NCI-H82 treated with DMSO at 0.1 percent for 48 hours (cell line): ENCODE measurements at regions not wholly inside any gene's neighbourhood (a gene's known extent, or its start where the extent isn't known, plus 50 kb on each side); places are given as distances from the start of the nearest gene placed in this dataset.

Source experiments
- DNase-seq: peaks from one replicate; lab custom pipeline; 2025; ENCODE audit not compliant: unreplicated experiment; lab: John Stamatoyannopoulos, UW

GRCh38 chr7:10238641-10239040 lies 735.0 kb upstream of the PHF14 start:
- no peak for DNase-seq

GRCh38 chr7:10239695-10240345 lies 733.9 kb upstream of the PHF14 start:
- DNase-seq: no peak

DNA sequence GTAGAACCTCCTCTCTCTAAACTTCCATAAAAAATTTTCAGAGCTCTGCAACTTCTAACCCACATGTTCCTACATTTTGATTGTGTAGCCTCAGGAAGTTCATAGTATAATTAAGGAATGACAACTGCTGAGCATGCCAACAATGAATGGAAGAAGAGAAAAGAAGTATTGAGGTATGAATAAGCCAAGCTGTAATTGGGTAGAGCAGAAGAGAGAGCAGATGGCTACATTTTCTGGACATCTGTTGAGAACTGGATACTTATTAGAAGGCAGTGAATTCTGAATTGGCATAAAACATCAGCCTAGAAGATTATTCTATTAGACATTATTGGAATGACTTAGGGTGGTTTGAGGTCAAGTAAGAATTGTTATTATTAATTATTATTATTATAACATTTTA lies 728.3 kb upstream of the PHF14 start:
- peak; percentile 20 for DNase-seq

GRCh38 chr7:10257438-10257837 lies 716.2 kb upstream of the PHF14 start:
- no peak for DNase-seq

DNA sequence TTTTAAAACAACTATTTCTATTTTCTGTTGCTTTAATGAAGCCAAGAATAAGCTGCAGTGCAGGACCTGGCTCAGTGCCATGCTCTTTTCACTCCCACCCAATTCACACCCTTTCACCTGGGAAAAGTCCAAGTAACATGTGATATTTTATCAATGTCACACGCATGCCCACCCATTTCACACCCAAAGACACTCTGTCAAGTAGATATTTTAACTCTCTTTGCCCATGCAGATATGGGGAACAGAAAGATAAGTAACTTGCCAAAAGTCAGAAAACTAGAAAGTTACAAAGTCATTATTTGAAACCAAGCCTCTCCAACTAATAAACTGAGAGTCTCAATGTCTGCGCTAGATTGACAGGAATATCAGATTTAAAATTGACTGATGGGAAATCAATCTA lies 706.7 kb upstream of the PHF14 start:
- DNase-seq: no peak

DNA sequence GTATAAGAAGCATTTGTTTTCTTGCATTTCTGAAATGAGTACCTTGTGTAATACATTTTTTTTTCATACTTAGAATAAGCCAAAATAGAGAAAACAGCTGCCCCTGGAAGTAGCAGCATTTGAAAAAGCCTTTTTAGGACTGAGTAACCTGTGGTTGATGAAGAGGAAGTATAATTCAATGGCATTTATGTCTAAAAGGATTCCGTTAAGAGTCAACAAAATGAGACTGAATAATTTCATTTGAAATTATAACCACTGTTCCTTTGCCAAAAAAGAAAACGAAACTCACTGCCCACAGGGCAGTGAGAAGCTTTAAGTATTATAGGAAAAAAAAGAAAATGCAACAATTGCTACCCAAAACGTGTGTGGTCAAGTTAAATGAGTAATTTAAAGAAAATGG lies 705.6 kb upstream of the PHF14 start:
- no peak for DNase-seq

DNA sequence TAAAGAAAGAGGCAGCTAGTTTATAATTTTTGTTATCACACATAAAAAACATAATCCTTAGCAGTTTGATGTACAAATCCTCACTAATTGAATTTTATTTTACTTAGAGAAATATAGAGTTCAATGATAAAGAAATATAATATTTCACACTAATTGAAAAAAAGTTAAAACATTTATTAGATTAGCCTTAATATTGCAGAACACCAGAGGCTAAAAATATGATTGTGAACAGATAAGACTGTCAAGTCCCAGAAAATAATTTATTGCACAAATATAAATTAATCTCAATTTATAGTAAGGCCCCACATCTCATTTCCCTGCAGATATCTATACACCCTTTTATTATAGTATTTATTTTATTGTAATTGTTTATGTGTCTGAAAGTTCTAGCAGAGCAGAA lies 690.8 kb upstream of the PHF14 start:
- no peak for DNase-seq

GRCh38 chr7:10284001-10284400 lies 689.7 kb upstream of the PHF14 start:
- no peak for DNase-seq

DNA sequence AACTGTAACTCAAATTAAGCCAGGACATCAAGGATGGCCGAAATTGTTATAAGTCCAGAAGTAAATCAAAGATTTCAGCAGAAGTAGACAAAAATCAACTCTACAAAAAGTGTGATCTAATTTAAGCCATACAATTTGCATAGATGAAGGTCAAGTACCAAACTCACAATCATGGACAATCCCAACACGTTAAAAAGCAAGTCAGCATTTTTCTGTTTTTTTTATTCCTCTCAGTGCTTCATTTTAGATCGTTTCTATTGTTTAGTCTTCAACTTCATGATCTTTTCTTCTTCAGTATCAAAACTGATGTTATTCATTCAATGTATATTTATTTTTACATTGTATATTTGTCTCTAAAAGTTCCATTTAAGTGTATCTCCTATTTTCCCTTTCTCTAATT lies 674.3 kb upstream of the PHF14 start:
- no peak for DNase-seq

DNA sequence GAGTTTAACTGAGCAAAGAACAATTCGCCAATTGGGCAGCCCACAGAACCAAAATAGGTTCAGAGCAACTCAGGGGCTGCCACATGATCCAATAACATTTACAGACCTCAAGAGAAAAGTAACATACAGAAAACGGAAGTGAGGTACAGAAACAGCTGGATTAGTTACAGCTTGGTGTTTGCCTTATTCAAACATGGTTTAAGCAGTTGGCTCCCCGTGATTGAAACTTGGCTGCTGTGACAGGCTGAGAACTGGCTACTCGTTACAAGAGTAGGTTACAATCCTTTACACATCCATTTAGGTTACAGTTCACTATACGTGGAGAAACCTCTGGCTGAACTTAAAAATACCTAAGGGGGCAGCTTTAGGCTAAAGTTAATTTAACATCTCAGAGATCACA lies 673.1 kb upstream of the PHF14 start:
- DNase-seq: no peak

- DNase-seq: no peak
Measured at GRCh38 chr7:10308276-10308675, 665.4 kb upstream of the PHF14 start.

- DNase-seq: no peak
Measured at GRCh38 chr7:10312942-10313341, 660.7 kb upstream of the PHF14 start.

- no peak for DNase-seq
Measured at GRCh38 chr7:10315881-10316280, 657.8 kb upstream of the PHF14 start.

DNA sequence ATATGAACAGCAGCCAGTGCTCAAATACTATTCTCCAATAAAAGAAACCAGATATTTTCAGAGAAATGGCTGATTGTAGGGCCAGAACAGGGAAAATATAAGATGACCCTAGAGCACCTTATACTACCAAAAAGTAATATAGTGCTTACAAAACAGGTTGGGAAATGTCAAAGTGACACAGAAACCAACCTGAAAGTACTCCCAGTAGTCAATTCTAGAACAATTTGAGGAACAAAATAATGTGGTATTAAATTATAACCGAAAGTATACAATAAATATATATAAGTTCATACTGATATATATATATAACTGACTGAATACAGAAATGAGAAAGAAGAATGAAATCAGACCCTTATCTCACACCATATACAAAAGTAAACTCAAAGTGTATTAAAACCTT lies 657.2 kb upstream of the PHF14 start:
- no peak for DNase-seq

DNA sequence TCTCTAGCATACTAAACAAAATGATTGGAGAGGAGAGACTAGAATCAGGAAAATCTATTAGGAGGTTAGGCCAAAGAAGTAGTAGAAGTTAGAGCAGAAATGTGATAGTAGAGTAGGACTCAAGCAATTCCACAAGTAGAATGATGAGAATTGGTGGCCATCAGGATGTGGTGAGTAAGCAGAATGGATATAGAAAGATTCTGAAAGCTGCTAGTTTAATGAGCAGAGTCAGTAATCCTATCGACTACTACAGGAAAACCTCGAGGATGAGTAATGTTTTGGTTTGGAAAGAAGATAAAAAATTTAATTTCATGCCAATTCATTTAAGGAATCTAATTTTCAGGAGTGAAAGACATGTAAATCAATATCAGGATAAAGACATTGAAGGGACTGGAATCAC lies 648.3 kb upstream of the PHF14 start:
- DNase-seq: no peak

DNA sequence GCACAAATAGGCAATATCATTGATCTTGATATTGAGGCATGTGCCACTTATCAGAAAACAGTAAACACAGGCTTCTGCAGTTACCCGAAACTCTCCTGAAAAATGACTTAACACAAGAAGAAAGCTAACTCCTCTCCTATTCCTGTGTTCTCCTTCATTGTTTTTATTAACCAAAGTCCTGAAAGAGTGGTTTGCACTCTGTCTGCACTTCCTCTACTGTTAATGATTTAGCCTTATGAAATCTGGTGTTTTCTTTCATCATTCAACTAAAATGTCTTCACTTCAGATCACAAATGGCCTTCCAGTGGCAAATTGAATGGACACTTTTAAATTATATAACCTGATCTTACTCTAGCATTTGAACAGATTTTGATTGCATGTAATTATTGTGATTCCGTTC lies 630.6 kb upstream of the PHF14 start:
- DNase-seq: no peak

DNA sequence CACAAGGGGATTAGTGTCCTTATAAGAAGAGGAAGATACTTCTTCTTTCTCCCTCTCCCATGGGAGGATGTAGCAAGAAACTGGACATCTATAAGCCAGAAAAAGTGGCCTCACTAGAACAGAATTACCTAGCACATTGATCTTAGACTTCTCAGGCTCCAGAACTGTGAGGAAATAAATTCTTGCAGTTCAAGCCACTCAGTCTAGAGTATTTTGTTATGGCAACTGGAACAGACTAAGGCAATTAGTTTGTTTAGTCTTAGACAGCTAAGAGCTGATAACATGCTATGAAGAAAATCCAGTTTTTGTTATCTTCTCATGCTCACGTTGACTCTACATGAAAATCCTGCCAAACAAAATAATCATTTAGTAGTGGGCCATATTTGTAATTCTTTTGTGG lies 627.6 kb upstream of the PHF14 start:
- DNase-seq: no peak

DNA sequence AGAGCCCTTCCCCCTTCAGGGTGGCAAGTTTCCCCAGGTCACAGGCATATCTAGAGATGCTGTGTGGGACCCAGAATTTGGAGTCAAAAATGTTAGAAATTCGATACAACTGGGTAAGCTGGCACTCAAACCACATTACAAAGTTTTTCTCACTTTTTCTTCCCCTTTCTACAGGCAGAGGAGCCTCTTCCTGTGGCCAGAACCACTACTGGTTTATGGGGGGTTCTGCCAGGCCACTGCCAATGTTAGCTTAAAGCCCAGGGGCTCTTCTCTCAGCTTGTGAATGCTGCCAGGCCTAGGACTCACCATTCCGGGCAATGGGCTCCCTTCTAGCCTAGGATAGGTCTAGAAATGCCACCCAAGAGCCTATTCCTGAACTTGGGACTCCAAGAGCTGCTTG lies 617.9 kb upstream of the PHF14 start:
- no peak for DNase-seq

- no peak for DNase-seq
Measured at GRCh38 chr7:10360050-10360449, 613.6 kb upstream of the PHF14 start.

DNA sequence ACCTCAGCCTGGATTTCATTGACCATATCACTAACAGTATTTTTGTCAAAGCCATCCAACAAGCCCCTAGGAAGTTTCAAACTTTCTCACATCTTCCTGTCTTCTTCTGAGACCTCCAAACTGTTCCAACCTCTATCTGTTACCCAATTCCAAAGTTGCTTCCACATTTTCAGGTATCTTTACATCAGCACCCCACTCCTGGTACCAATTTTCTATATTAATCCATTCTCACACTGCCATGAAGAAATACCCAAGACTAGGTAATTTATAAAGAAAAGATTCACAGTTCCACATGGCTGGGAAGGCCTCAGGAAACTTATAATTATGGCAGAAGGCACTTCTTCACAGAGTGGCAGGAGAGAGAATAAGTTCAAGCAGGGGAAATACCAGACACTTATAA lies 571.9 kb upstream of the PHF14 start:
- no peak for DNase-seq

- DNase-seq: peak; percentile 50
Measured at GRCh38 chr7:10412422-10413019, 561.2 kb upstream of the PHF14 start.

DNA sequence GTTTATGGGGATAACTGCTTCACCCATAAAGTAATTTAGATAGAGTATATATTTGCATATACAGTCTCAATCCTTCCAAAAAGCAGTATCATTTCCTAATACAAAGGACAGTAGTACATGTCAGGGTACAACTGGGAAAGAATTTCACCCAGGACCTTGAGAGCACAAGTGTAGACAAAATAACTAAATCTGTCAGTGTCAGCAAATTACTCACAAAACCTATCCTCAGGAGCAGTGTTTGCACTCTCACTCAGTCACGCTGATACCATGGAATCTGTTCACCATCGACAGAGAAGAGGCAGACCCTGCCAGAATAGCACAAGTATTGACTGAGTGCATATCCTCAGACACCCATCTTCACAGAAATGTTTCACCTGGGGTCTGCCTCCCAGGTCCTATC lies 554.7 kb upstream of the PHF14 start:
- DNase-seq: no peak

DNA sequence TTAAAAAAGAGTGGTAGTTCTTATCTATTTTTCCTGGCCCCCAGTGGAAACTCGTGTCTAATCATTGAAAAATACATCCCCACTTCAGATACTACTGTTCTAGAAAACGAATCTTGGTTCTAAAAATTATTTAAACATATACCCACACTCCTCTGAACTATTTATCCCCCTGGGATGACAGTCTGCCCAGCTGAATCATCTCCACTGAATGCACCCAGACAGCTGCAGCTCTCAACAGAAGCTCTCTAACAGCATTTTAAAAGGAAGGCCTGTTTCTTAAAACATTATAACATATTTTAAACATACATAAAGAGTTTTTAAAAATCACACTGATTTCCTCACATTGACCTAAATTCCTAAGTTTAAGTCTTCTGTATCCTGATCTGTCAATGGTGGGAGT lies 544.6 kb upstream of the PHF14 start:
- no peak for DNase-seq
